ENCODE measurements at regions not wholly inside any gene's neighbourhood (a gene's known extent, or its start where the extent isn't known, plus 50 kb on each side); places are given as distances from the start of the nearest gene placed in this dataset.

DNA sequence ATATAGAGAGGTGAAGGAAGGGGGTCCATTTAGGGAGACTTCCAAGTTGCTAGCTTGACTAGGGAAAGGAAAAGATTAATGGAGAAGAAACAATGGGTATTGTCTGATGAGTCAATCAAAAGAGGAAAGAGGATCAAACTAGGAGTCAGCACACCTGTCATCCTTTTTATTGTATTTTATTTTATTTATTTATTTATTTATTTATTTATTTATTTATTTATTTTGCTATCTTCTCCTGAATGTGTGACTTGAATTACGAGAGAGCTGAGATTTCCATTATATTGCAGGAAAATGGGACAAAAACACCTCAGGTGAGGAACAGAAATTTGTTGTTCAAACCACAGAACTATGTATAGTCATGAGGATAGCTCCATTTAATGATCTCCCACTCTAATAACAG lies 58.9 kb downstream of the NUDT11 start:
- H4K91ac ChIP-seq (ENCODE audit: low read depth, low read length), result no peak overlapping the region
- DNase-seq, result no peak
- H3K4me3 ChIP-seq (ENCODE audit: low read depth, low read length), result no peak overlapping the region
- H3K4me1 ChIP-seq (ENCODE audit: control insufficient read depth in 1 of 2, insufficient read depth in 2 of 2, low read length in 2 of 2), result no peaks in the 10 kb centered on the region
- H3K36me3 ChIP-seq (ENCODE audit: control insufficient read depth in 1 of 2, insufficient read depth in 2 of 2, low read length in 2 of 2), result no peaks in the 10 kb centered on the region
- no peak overlapping the region for H2BK120ac ChIP-seq (ENCODE audit: insufficient read depth, low read length, poor library complexity)
- no peak overlapping the region for H3K27ac ChIP-seq (ENCODE audit: low read depth, low read length)
- H3K23ac ChIP-seq (ENCODE audit: low read length), result no peak overlapping the region
- no peaks in the 10 kb centered on the region for H3K9me3 ChIP-seq (ENCODE audit: insufficient read depth, low read depth, low read length)
- H2AFZ ChIP-seq (ENCODE audit: insufficient read depth, low read length, poor library complexity), result no peak overlapping the region
- H2BK12ac ChIP-seq (ENCODE audit: low read length), result no peak overlapping the region
- no peaks in the 10 kb centered on the region for H3K79me2 ChIP-seq (ENCODE audit: control insufficient read depth, insufficient read depth, low read length, poor library complexity)
- H3K27me3 ChIP-seq (ENCODE audit: insufficient read depth, low read length), result no peaks in the 10 kb centered on the region
- H3K4ac ChIP-seq (ENCODE audit: low read depth, low read length), result no peak overlapping the region
- no peak overlapping the region for H2AK5ac ChIP-seq (ENCODE audit: low read length)
- no peak overlapping the region for H4K12ac ChIP-seq (ENCODE audit: low read depth, low read length)
- H3K18ac ChIP-seq (ENCODE audit: low read length), result no peak overlapping the region
- no peak overlapping the region for H2BK5ac ChIP-seq (ENCODE audit: low read depth, low read length, poor library complexity)
- H3K4me2 ChIP-seq (ENCODE audit: low read length), result no peak overlapping the region
- H3K9ac ChIP-seq (ENCODE audit: low read length), result no peak overlapping the region
- no CpG with 5 or more reads among the region's 1 CpG for WGBS (ENCODE audit: extremely low coverage, insufficient coverage, insufficient read length)
- no peaks in the 10 kb centered on the region for H3K79me1 ChIP-seq (ENCODE audit: low read length)
- no peak overlapping the region for H3K14ac ChIP-seq (ENCODE audit: low read length)
- H4K8ac ChIP-seq (ENCODE audit: low read depth, low read length), result no peak overlapping the region

DNA sequence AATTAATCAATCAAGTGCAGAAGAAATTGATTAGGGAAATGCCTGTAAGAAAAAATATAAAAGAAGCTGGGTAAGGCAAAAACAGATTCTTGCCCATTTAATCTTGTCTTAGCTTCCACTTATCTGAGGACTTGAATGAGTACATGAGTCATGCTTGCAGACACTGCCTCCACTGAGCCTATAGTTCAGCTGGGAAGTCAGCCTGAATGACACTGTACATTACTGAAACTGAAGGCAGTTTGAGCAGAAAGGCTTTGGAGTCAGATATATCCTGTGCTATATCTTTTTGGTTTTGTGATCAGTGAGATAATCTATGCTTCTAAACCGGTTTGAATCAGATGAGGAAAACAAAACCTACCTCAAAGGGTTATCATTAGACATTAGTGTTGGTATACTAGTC lies 61.3 kb downstream of the NUDT11 start:
- H2BK12ac ChIP-seq (ENCODE audit: low read length), result no peak overlapping the region
- H3K9ac ChIP-seq (ENCODE audit: low read length), result no peak overlapping the region
- H4K91ac ChIP-seq (ENCODE audit: low read depth, low read length), result no peak overlapping the region
- H4K8ac ChIP-seq (ENCODE audit: low read depth, low read length), result no peak overlapping the region
- no peak overlapping the region for H3K4me2 ChIP-seq (ENCODE audit: low read length)
- no peak overlapping the region for H2AFZ ChIP-seq (ENCODE audit: insufficient read depth, low read length, poor library complexity)
- H3K36me3 ChIP-seq (ENCODE audit: control insufficient read depth in 1 of 2, insufficient read depth in 2 of 2, low read length in 2 of 2), result no peaks in the 10 kb centered on the region
- no peak overlapping the region for H3K27ac ChIP-seq (ENCODE audit: low read depth, low read length)
- no peak overlapping the region for H2BK5ac ChIP-seq (ENCODE audit: low read depth, low read length, poor library complexity)
- no peaks in the 10 kb centered on the region for H3K79me1 ChIP-seq (ENCODE audit: low read length)
- no peaks in the 10 kb centered on the region for H3K4me1 ChIP-seq (ENCODE audit: control insufficient read depth in 1 of 2, insufficient read depth in 2 of 2, low read length in 2 of 2)
- H3K23ac ChIP-seq (ENCODE audit: low read length), result no peak overlapping the region
- DNase-seq, result no peak
- H3K4me3 ChIP-seq (ENCODE audit: low read depth, low read length), result no peak overlapping the region
- H3K27me3 ChIP-seq (ENCODE audit: insufficient read depth, low read length), result no peaks in the 10 kb centered on the region
- H3K4ac ChIP-seq (ENCODE audit: low read depth, low read length), result no peak overlapping the region
- H3K14ac ChIP-seq (ENCODE audit: low read length), result no peak overlapping the region
- H3K79me2 ChIP-seq (ENCODE audit: control insufficient read depth, insufficient read depth, low read length, poor library complexity), result no peaks in the 10 kb centered on the region
- H3K18ac ChIP-seq (ENCODE audit: low read length), result no peak overlapping the region
- WGBS (ENCODE audit: extremely low coverage, insufficient coverage, insufficient read length), result no CpG with 5 or more reads among the region's 1 CpG
- no peaks in the 10 kb centered on the region for H3K9me3 ChIP-seq (ENCODE audit: insufficient read depth, low read depth, low read length)
- no peak overlapping the region for H4K12ac ChIP-seq (ENCODE audit: low read depth, low read length)
- H2AK5ac ChIP-seq (ENCODE audit: low read length), result no peak overlapping the region
- H2BK120ac ChIP-seq (ENCODE audit: insufficient read depth, low read length, poor library complexity), result no peak overlapping the region

DNA sequence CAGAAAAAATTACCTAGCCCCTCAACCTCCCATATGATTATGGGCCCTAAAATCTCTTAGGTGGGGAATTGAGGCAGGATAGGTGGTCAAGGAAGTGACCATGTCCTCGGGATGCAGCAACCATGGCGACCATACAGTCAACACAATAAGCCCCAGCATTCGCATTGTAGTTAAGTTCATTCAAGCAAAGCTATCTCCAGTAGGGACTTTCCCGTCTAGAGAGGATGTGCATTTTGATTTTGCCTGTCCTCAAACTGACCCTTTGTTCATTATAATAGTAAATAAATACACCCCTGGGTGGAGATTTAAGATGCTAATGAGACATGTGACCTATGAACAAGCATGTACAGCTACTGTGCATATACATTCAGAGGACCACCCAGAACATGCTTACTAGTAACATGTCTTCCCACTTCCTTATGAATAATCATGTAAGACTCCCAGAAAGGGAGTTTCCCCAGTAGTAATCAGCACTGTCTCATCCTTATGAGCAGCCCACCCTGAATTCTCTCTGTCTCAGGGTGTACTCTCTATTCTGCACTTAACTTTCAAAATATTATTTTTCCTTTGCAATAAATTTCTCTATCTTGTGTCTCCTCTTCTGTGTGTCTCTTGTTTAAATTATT lies 74.3 kb downstream of the NUDT11 start:
- no peak overlapping the region for H3K18ac ChIP-seq (ENCODE audit: low read length)
- no peak overlapping the region for H4K12ac ChIP-seq (ENCODE audit: low read depth, low read length)
- H3K27ac ChIP-seq (ENCODE audit: low read depth, low read length), result no peak overlapping the region
- H2BK120ac ChIP-seq (ENCODE audit: insufficient read depth, low read length, poor library complexity), result no peak overlapping the region
- no peak overlapping the region for H4K8ac ChIP-seq (ENCODE audit: low read depth, low read length)
- no peak overlapping the region for H3K4me2 ChIP-seq (ENCODE audit: low read length)
- H3K4ac ChIP-seq (ENCODE audit: low read depth, low read length), result no peak overlapping the region
- no peak overlapping the region for H2BK12ac ChIP-seq (ENCODE audit: low read length)
- no peaks in the 10 kb centered on the region for H3K79me1 ChIP-seq (ENCODE audit: low read length)
- H3K9ac ChIP-seq (ENCODE audit: low read length), result no peak overlapping the region
- H2BK5ac ChIP-seq (ENCODE audit: low read depth, low read length, poor library complexity), result no peak overlapping the region
- H3K9me3 ChIP-seq (ENCODE audit: insufficient read depth, low read depth, low read length), result no peaks in the 10 kb centered on the region
- no peaks in the 10 kb centered on the region for H3K27me3 ChIP-seq (ENCODE audit: insufficient read depth, low read length)
- no peaks in the 10 kb centered on the region for H3K36me3 ChIP-seq (ENCODE audit: control insufficient read depth in 1 of 2, insufficient read depth in 2 of 2, low read length in 2 of 2)
- no peak overlapping the region for H2AK5ac ChIP-seq (ENCODE audit: low read length)
- no peaks in the 10 kb centered on the region for H3K4me1 ChIP-seq (ENCODE audit: control insufficient read depth in 1 of 2, insufficient read depth in 2 of 2, low read length in 2 of 2)
- H3K4me3 ChIP-seq (ENCODE audit: low read depth, low read length), result no peak overlapping the region
- H3K79me2 ChIP-seq (ENCODE audit: control insufficient read depth, insufficient read depth, low read length, poor library complexity), result no peaks in the 10 kb centered on the region
- no peak overlapping the region for H4K91ac ChIP-seq (ENCODE audit: low read depth, low read length)
- no peak overlapping the region for H2AFZ ChIP-seq (ENCODE audit: insufficient read depth, low read length, poor library complexity)
- DNase-seq, result no peak
- WGBS (ENCODE audit: extremely low coverage, insufficient coverage, insufficient read length), result no CpG with 5 or more reads among the region's 4 CpGs
- H3K14ac ChIP-seq (ENCODE audit: low read length), result no peak overlapping the region
- no peak overlapping the region for H3K23ac ChIP-seq (ENCODE audit: low read length)

DNA sequence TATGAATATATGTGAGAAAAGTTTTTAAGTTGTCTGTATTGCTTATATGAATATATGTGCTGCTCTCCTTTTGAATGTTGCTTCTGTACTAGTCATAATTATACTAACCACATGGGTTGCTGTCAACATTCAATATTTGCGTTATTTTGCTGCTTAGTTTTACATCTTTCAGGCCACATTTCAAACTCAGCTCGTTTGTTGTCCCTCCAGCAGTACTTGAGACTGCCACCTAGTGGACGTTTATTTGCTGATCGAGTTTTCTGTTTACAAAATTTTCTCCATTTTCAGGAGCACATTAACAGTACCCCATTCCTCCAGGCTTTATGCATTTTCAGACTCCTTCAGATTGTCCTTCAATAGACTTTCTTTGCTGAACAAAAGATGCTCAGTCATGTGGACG lies 75.8 kb downstream of the NUDT11 start:
- Histone ChIP-seq H3K4me1 (ENCODE audit: control insufficient read depth in 1 of 2, insufficient read depth in 2 of 2, low read length in 2 of 2) (no peaks in the 10 kb centered on the region), H3K27ac (ENCODE audit: low read depth, low read length) (no peak overlapping the region), H3K36me3 (ENCODE audit: control insufficient read depth in 1 of 2, insufficient read depth in 2 of 2, low read length in 2 of 2) (no peaks in the 10 kb centered on the region), H3K79me1 (ENCODE audit: low read length) (no peaks in the 10 kb centered on the region), H3K27me3 (ENCODE audit: insufficient read depth, low read length) (no peaks in the 10 kb centered on the region), H2AK5ac (ENCODE audit: low read length) (no peak overlapping the region), H3K18ac (ENCODE audit: low read length) (no peak overlapping the region), H2AFZ (ENCODE audit: insufficient read depth, low read length, poor library complexity) (no peak overlapping the region), H3K9ac (ENCODE audit: low read length) (no peak overlapping the region), H4K91ac (ENCODE audit: low read depth, low read length) (no peak overlapping the region), H3K9me3 (ENCODE audit: insufficient read depth, low read depth, low read length) (no peaks in the 10 kb centered on the region), H3K79me2 (ENCODE audit: control insufficient read depth, insufficient read depth, low read length, poor library complexity) (no peaks in the 10 kb centered on the region), H2BK5ac (ENCODE audit: low read depth, low read length, poor library complexity) (no peak overlapping the region), H3K23ac (ENCODE audit: low read length) (no peak overlapping the region), H4K8ac (ENCODE audit: low read depth, low read length) (no peak overlapping the region), H2BK120ac (ENCODE audit: insufficient read depth, low read length, poor library complexity) (no peak overlapping the region), H3K4ac (ENCODE audit: low read depth, low read length) (no peak overlapping the region), H2BK12ac (ENCODE audit: low read length) (no peak overlapping the region), H3K14ac (ENCODE audit: low read length) (no peak overlapping the region), H4K12ac (ENCODE audit: low read depth, low read length) (no peak overlapping the region), H3K4me3 (ENCODE audit: low read depth, low read length) (no peak overlapping the region), H3K4me2 (ENCODE audit: low read length) (no peak overlapping the region)
- WGBS (ENCODE audit: extremely low coverage, insufficient coverage, insufficient read length), result no CpG with 5 or more reads among the region's 5 CpGs
- DNase-seq, result peak in 1 of 2 donors; percentile 65
